ENCODE measurements at regions not wholly inside any gene's neighbourhood (a gene's known extent, or its start where the extent isn't known, plus 50 kb on each side); places are given as distances from the start of the nearest gene placed in this dataset.

- Mint-ChIP-seq H3K4me1 (no peaks in the 10 kb centered on the region), H3K9me3 (peaks cover 12 to 22% of the 10 kb centered on the region in 2 donors), H3K27me3 (ENCODE audit: low read depth in 2 of 2) (no peaks in the 10 kb centered on the region), H3K27ac (no peak overlapping the region), H3K4me3 (no peak overlapping the region), H3K36me3 (no peaks in the 10 kb centered on the region)
- Histone ChIP-seq H3K4me3 (ENCODE audit: low read length) (no peak overlapping the region), H3K9me3 (ENCODE audit: control insufficient read depth, insufficient read depth, low read length) (peaks cover 2% of the 10 kb centered on the region), H3K27me3 (ENCODE audit: control insufficient read depth, insufficient read depth, low read length) (no peaks in the 10 kb centered on the region), H3K27ac (ENCODE audit: low read length) (no peak overlapping the region), H3K4me1 (ENCODE audit: control insufficient read depth, insufficient read depth, low read length) (no peaks in the 10 kb centered on the region), H3K36me3 (ENCODE audit: control insufficient read depth, insufficient read depth, low read length) (no peaks in the 10 kb centered on the region)
- ATAC-seq, result no peak
- intact Hi-C loops (cut with micrococcal nuclease), result no loop called here
- no peak for TF ChIP-seq CTCF (IDR thresholded peaks at IDR 0.05)
- 89% methylated on average over 1 of the region's 1 CpG for WGBS (ENCODE audit: insufficient coverage)
- no peak for DNase-seq
These were observed 70.2 kb downstream of the LRRC30 start for GRCh38 chr18:7301094-7301493.

- intact Hi-C loops (cut with micrococcal nuclease), result no loop called here
- Mint-ChIP-seq H3K4me3 (no peak overlapping the region), H3K27ac (no peak overlapping the region), H3K36me3 (no peaks in the 10 kb centered on the region), H3K9me3 (peaks cover 5 to 15% of the 10 kb centered on the region in 2 donors), H3K4me1 (no peaks in the 10 kb centered on the region), H3K27me3 (ENCODE audit: low read depth in 2 of 2) (no peaks in the 10 kb centered on the region)
- H3K9me3 ChIP-seq (ENCODE audit: control insufficient read depth, insufficient read depth, low read length), result peaks cover 2% of the 10 kb centered on the region
- WGBS (ENCODE audit: insufficient coverage), result 68% methylated on average over 3 of the region's 4 CpGs
- ATAC-seq (no peak), DNase-seq (no peak)
- no peak overlapping the region for H3K4me3 ChIP-seq (ENCODE audit: low read length)
- H3K4me1 ChIP-seq (ENCODE audit: control insufficient read depth, insufficient read depth, low read length), result no peaks in the 10 kb centered on the region
- H3K27ac ChIP-seq (ENCODE audit: low read length), result no peak overlapping the region
- H3K36me3 ChIP-seq (ENCODE audit: control insufficient read depth, insufficient read depth, low read length), result no peaks in the 10 kb centered on the region
- no peak for TF ChIP-seq CTCF (IDR thresholded peaks at IDR 0.05)
- no peaks in the 10 kb centered on the region for H3K27me3 ChIP-seq (ENCODE audit: control insufficient read depth, insufficient read depth, low read length)
These were observed 72.6 kb downstream of the LRRC30 start for GRCh38 chr18:7303316-7304060.

GRCh38 chr18:7304061-7304370, 73.1 kb downstream of the LRRC30 start:
- Histone ChIP-seq H3K36me3 (ENCODE audit: control insufficient read depth, insufficient read depth, low read length) (no peaks in the 10 kb centered on the region), H3K4me3 (ENCODE audit: low read length) (no peak overlapping the region), H3K27ac (ENCODE audit: low read length) (no peak overlapping the region), H3K27me3 (ENCODE audit: control insufficient read depth, insufficient read depth, low read length) (no peaks in the 10 kb centered on the region), H3K9me3 (ENCODE audit: control insufficient read depth, insufficient read depth, low read length) (peaks cover 7% of the 10 kb centered on the region), H3K4me1 (ENCODE audit: control insufficient read depth, insufficient read depth, low read length) (no peaks in the 10 kb centered on the region)
- no peak overlapping the region for H3K27ac Mint-ChIP-seq
- no peaks in the 10 kb centered on the region for H3K4me1 Mint-ChIP-seq
- DNase-seq (no peak), ATAC-seq (no peak)
- intact Hi-C loops (cut with micrococcal nuclease), result no loop called here
- H3K9me3 Mint-ChIP-seq, result peaks cover 5 to 15% of the 10 kb centered on the region in 2 donors
- no peak for TF ChIP-seq CTCF (IDR thresholded peaks at IDR 0.05)
- 93% methylated on average over 5 of the region's 6 CpGs for WGBS (ENCODE audit: insufficient coverage)
- no peaks in the 10 kb centered on the region for H3K27me3 Mint-ChIP-seq (ENCODE audit: low read depth in 2 of 2)
- H3K36me3 Mint-ChIP-seq, result no peaks in the 10 kb centered on the region
- no peak overlapping the region for H3K4me3 Mint-ChIP-seq

- intact Hi-C loops (cut with micrococcal nuclease), result no loop called here
- Histone ChIP-seq H3K4me1 (ENCODE audit: control insufficient read depth, insufficient read depth, low read length) (no peaks in the 10 kb centered on the region), H3K27me3 (ENCODE audit: control insufficient read depth, insufficient read depth, low read length) (no peaks in the 10 kb centered on the region), H3K9me3 (ENCODE audit: control insufficient read depth, insufficient read depth, low read length) (peaks cover 10% of the 10 kb centered on the region), H3K36me3 (ENCODE audit: control insufficient read depth, insufficient read depth, low read length) (no peaks in the 10 kb centered on the region), H3K4me3 (ENCODE audit: low read length) (no peak overlapping the region), H3K27ac (ENCODE audit: low read length) (no peak overlapping the region)
- TF ChIP-seq CTCF (IDR thresholded peaks at IDR 0.05), result no peak
- no peaks in the 10 kb centered on the region for H3K4me1 Mint-ChIP-seq
- no peaks in the 10 kb centered on the region for H3K36me3 Mint-ChIP-seq
- H3K27me3 Mint-ChIP-seq (ENCODE audit: low read depth in 2 of 2), result no peaks in the 10 kb centered on the region
- 93% methylated on average over 9 of the region's 9 CpGs for WGBS (ENCODE audit: insufficient coverage)
- H3K27ac Mint-ChIP-seq, result no peak overlapping the region
- H3K9me3 Mint-ChIP-seq, result peaks cover 5 to 9% of the 10 kb centered on the region in 2 donors
- ATAC-seq (no peak), DNase-seq (no peak)
- no peak overlapping the region for H3K4me3 Mint-ChIP-seq
These were observed 74.5 kb downstream of the LRRC30 start for GRCh38 chr18:7305416-7305815.
